K562 (cell line): ENCODE measurements at regions not wholly inside any gene's neighbourhood (a gene's known extent, or its start where the extent isn't known, plus 50 kb on each side); places are given as distances from the start of the nearest gene placed in this dataset.

Source experiments
- ATAC-seq: fragments of 200-7000 bp; cut with Tn5 transposase; 3 replicates; pipeline ENCODE4 v1.9.1; 2020; ENCODE audit warnings: moderate library complexity
- BruUV-seq: library from RNA; stranded (reverse); fragments of 400-500 nt; replicated peaks from 2 replicates; lab custom pipeline; 2021; lab: Mats Ljungman, UMichigan
- CTCF ChIA-PET: fragments of 300-600 bp; formaldehyde crosslinking; extraction: SDS; loops from one replicate; lab custom pipeline; 2021; ENCODE audit warnings: low intra/inter-chr PET ratio; lab: Yijun Ruan, JAX
- POLR2A ChIA-PET: fragments of 300-600, 350-650 bp; sonication (Branson Sonifier 250); formaldehyde crosslinking; extraction: SDS; loops from one replicate; lab custom pipeline; 2021; ENCODE audit warnings: antibody characterized with exemption, inconsistent platforms; lab: Yijun Ruan, JAX
- DNase-seq, 4 experiments: peaks; one replicate each; pipeline versions ENCODE4 v3.0.0 to v3.0.0-alpha.2; 2011 to 2018; ENCODE audit warnings: low spot score in 3 of 4, mixed read lengths in 3 of 4; ENCODE audit errors: extremely low read depth in 1 of 4
- FAIRE-seq: peaks from 2 replicates; lab custom pipeline; 2011; peaks lifted over from hg19 to GRCh38; lab: Jason Lieb, UNC
- H2AFZ ChIP-seq: 2 replicates; pipeline ENCODE4 v1.6.0; 2011; ENCODE audit warnings: low read depth, low read length, control low read depth, inconsistent platforms
- H3K27ac ChIP-seq: fragments of 200-600 bp; 3 replicates; pipeline ENCODE4 v1.8.0; 2011; ENCODE audit warnings: low read depth, mild to moderate bottlenecking, control low read depth, inconsistent platforms, low read length, moderate library complexity, mixed read lengths; ENCODE audit errors: extremely low read depth
- H3K27me3 ChIP-seq, 2 experiments: fragments of 300-600 bp in 1 of 2; 2 replicates in 1 of 2; 3 replicates in 1 of 2; pipeline versions ENCODE4 v1.6.0 to v1.8.0; 2011; ENCODE audit warnings: inconsistent platforms in 2 of 2, low read length in 2 of 2, mild to moderate bottlenecking in 1 of 2, mixed read lengths in 1 of 2, moderate library complexity in 1 of 2; ENCODE audit not compliant: control insufficient read depth in 2 of 2, insufficient read depth in 2 of 2
- H3K36me3 ChIP-seq: fragments of 300-600 bp; 3 replicates; pipeline ENCODE4 v1.8.0; 2011; ENCODE audit warnings: mild to moderate bottlenecking, low read length, inconsistent platforms; ENCODE audit not compliant: control insufficient read depth, insufficient read depth
- H3K4me1 ChIP-seq, 2 experiments: fragments of 200-600 bp in 1 of 2; replicated peaks in 1 of 2; 2 replicates in 1 of 2; 3 replicates in 1 of 2; pipeline versions ENCODE4 v1.5.1 to v1.8.0; 2011; ENCODE audit warnings: inconsistent platforms in 2 of 2, low read length in 2 of 2, mild to moderate bottlenecking in 1 of 2, mixed read lengths in 1 of 2, moderate library complexity in 1 of 2; ENCODE audit not compliant: control insufficient read depth in 2 of 2, insufficient read depth in 2 of 2
- H3K4me2 ChIP-seq: 2 replicates; pipeline ENCODE4 v1.6.1; 2011; ENCODE audit warnings: low read length, control low read depth, inconsistent platforms, mixed read lengths; ENCODE audit not compliant: insufficient read depth
- H3K4me3 ChIP-seq: fragments of 200-600 bp; sonication (generic), shearing (Covaris generic); 2 replicates; pipeline ENCODE4 v1.5.1; 2016; ENCODE audit warnings: control low read depth, inconsistent platforms
- H3K79me2 ChIP-seq: fragments of 200-600 bp; 3 replicates; pipeline ENCODE4 v1.8.0; 2011; ENCODE audit warnings: low read length, inconsistent platforms; ENCODE audit not compliant: control insufficient read depth, insufficient read depth
- H3K9ac ChIP-seq, 2 experiments: 2 replicates each; pipeline versions ENCODE4 v1.6.0 to v1.6.1; 2011; ENCODE audit warnings: low read depth in 2 of 2, low read length in 2 of 2, control low read depth in 1 of 2, inconsistent platforms in 1 of 2, mild to moderate bottlenecking in 1 of 2, mixed read lengths in 1 of 2; ENCODE audit not compliant: insufficient read depth in 1 of 2
- H3K9me1 ChIP-seq: one replicate; pipeline ENCODE4 v1.6.0; 2011; ENCODE audit warnings: inconsistent platforms, mild to moderate bottlenecking, low read length, moderate library complexity; ENCODE audit not compliant: control insufficient read depth, insufficient read depth
- H3K9me3 ChIP-seq: replicated peaks from 2 replicates; pipeline ENCODE4 v1.5.1; 2011; ENCODE audit warnings: low read depth, low read length, inconsistent platforms; ENCODE audit not compliant: control insufficient read depth, insufficient read depth
- H4K20me1 ChIP-seq: replicated peaks from 2 replicates; pipeline ENCODE4 v1.6.1; 2011; ENCODE audit warnings: low read length, inconsistent platforms, mixed read lengths; ENCODE audit not compliant: control insufficient read depth, insufficient read depth
- ARID1B ChIP-seq: fragments of 450-650 bp; IDR thresholded peaks from 2 replicates; pipeline ENCODE4 v1.6.1; 2016; ENCODE audit warnings: antibody characterized with exemption, mild to moderate bottlenecking, inconsistent platforms
- CXXC5 ChIP-seq: fragments of 250-450 bp; sonication (Bioruptor Pico); IDR thresholded peaks from 2 replicates; pipeline ENCODE4 v1.8.0; 2022; ENCODE audit warnings: inconsistent platforms, mild to moderate bottlenecking, moderate library complexity
- DEAF1 ChIP-seq: fragments of 450-650 bp; formaldehyde crosslinking; IDR thresholded peaks from 2 replicates; pipeline ENCODE4 v1.4.0; 2020; ENCODE audit warnings: mild to moderate bottlenecking, moderate library complexity
- FUS ChIP-seq: fragments of 200-400 bp; formaldehyde crosslinking; optimal IDR thresholded peaks from 2 replicates; pipeline ENCODE3; 2017; ENCODE audit warnings: low read depth, low read length
- ILK ChIP-seq: fragments of 450-650 bp; IDR thresholded peaks from 2 replicates; pipeline ENCODE4 v1.6.1; 2016; ENCODE audit warnings: missing genetic modification characterization, low read depth, mild to moderate bottlenecking, missing compliant biosample characterization, moderate library complexity, borderline replicate concordance
- PYGO2 ChIP-seq: fragments of 450-650 bp; IDR thresholded peaks from 2 replicates; pipeline ENCODE4 v1.6.1; 2016; ENCODE audit warnings: mild to moderate bottlenecking, missing genetic modification characterization, moderate library complexity, missing compliant biosample characterization
- RFX5 ChIP-seq: IDR thresholded peaks from 2 replicates; pipeline ENCODE4 v1.6.1; 2011; ENCODE audit warnings: low read depth, mild to moderate bottlenecking, improper control_type of control experiment, low read length
- SMAD1 ChIP-seq: fragments of 150-350 bp; IDR thresholded peaks from 2 replicates; pipeline ENCODE4 v1.6.1; 2014; ENCODE audit warnings: low read length, low read depth; ENCODE audit not compliant: partially characterized antibody
- TAL1 ChIP-seq: fragments of 450-650 bp; IDR thresholded peaks from 2 replicates; pipeline ENCODE4 v1.6.1; 2016; ENCODE audit warnings: mild to moderate bottlenecking
- TSHZ1 ChIP-seq: fragments of 250-450 bp; sonication (Bioruptor Pico); IDR thresholded peaks from 2 replicates; pipeline ENCODE4 v1.4.0; 2020; ENCODE audit warnings: mild to moderate bottlenecking, moderate library complexity
- whole genome bisulfite sequencing: fragments of 100-300 bp; shearing (Covaris generic); methylation state at CpG from one replicate; pipeline ENCODE4 v1.1.6; 2016; ENCODE audit warnings: low coverage, mixed read lengths; ENCODE audit not compliant: insufficient coverage; ENCODE audit errors: missing lambda C conversion rate; 5-methylcytosine and 5-hydroxymethylcytosine counted together
- in situ Hi-C: fragments of 300-500 bp; cut with MboI; formaldehyde crosslinking; loops from 4 replicates; pipeline ENCODE4 v1.15.0; 2018; ENCODE audit warnings: inconsistent platforms, mixed read lengths
- intact Hi-C: fragments of 100-400 bp; cut with micrococcal nuclease; formaldehyde crosslinking; loops from 2 replicates; pipeline ENCODE4 v1.14.2; 2022

- Histone ChIP-seq H3K27me3 (no peaks in the 10 kb centered on the region), H3K27ac (no peak overlapping the region), H3K4me2 (no peak overlapping the region), H3K4me1 (no peaks in the 10 kb centered on the region; a peak in 2 of 5 replicates), H3K9me1 (no peaks in the 10 kb centered on the region), H4K20me1 (no peaks in the 10 kb centered on the region), H3K9ac (no peak overlapping the region), H3K4me3 (no peak overlapping the region), H3K9me3 (no peaks in the 10 kb centered on the region), H2AFZ (no peak overlapping the region), H3K79me2 (no peaks in the 10 kb centered on the region), H3K36me3 (no peaks in the 10 kb centered on the region)
- intact Hi-C loops (no loop called here), in situ Hi-C loops (no loop called here)
- TF ChIP-seq ILK (tag) (no peak), TAL1 (no peak), DEAF1 (no peak), RFX5 (no peak), SMAD1 (no peak), TSHZ1 (no peak), ARID1B (no peak), FUS (no peak), PYGO2 (tag) (no peak), CXXC5 (CRISPR knock-in tag) (no peak)
- BruUV-seq: no TSS peak
- WGBS: 16% methylated on average over 5 of the region's 5 CpGs
- ChIA-PET POLR2A (interaction anchor here (0.5 to 0.9 kb wide), 3 partner anchors 11 to 29 kb away, joined by 3 read pairs; no protein-coding TSS in a partner anchor), CTCF (no interaction called here)
- ATAC-seq (no peak; the same call in 2 of the 3 replicates), DNase-seq (no peak), FAIRE-seq (no peak)
Measured at GRCh38 chr6:25042536-25042935, 106.8 kb upstream of the RIPOR2 start.
